ENCODE measurements at regions not wholly inside any gene's neighbourhood (a gene's known extent, or its start where the extent isn't known, plus 50 kb on each side); places are given as distances from the start of the nearest gene placed in this dataset.
"Not testable (repeated sequence)": the region's sequence is repeated elsewhere in the genome, so short reads cannot be mapped to it uniquely, and the experiment has no call there.

DNA sequence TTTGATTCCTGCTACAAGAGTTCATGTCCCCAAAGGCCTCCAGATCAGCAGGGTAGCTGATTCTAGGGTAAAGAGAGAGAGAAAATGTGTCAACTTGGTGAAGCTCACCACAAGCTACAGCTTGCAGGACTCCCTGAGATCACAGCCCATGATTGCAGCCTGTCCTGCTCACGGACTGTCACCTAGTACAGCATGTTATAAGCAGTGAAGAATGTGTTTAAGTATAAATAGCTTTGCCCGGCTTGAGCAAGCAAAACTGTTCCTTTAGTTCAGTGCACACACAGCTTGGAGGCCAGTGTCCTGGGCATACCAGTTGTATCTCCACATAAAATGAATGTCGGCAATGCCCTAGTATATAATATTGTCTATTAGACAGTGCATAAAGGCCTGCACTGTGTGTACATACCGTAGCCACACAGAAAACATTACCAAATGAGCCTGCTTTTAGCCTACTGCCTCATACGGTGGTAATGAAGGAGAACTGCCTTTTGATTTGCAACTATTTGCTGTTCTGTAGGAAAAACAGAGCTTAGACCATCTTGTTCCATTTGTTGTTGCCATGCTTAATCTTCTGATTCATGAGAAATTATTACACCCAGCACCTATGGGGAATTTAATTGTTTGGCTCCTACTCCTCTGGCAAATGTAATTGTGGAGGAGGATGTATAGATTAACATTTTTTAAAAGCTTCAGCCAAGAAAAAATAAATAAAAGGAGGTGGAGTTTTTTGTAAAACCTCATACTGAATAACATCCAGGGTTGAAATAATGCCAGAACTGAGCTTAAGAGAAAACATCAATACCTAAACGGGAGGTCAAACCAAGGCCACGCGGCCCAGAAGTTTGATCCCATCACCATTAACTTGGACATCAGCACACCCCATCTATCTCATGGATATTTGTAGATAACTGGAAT, 108.1 kb upstream of the G2E3 start:
- DNase-seq = no peak

DNA sequence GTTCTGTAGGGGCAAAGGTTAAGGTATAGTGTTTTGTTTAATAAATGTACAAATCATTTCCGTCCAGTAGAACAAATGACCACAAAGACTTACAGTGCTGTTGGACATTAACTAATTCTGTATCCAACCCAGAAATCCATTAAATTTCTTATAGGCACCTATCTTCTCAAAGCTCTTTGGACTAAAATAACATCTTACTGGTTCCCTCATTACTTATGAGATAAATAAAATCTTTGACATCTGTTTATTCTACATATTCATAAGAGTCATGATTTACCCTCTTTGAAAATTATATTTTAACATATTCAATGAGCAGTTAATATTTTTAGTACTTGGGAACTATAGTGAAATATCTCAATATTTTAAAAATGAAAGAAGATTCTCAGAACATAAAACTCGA, 102.7 kb upstream of the G2E3 start:
- DNase-seq = no peak

DNA sequence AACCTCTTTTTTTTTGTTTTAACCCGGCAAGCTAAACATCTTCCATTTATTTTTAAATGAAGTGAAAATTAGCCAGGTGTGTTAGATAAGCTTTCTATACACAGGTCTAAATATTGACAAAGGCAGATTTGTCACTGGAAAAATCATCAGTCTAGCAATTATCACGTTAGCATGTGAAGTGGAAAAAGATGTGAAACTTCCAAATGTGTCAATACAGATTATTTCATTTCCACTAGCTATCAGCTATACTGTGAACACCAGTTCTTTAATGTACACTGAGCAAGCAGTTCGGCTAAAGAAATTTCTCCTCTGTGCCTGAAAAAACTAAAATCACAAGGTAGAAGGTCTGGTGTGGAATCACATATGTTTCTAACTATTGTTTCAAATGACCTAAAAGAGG, 96.6 kb upstream of the G2E3 start:
- DNase-seq = no peak

DNA sequence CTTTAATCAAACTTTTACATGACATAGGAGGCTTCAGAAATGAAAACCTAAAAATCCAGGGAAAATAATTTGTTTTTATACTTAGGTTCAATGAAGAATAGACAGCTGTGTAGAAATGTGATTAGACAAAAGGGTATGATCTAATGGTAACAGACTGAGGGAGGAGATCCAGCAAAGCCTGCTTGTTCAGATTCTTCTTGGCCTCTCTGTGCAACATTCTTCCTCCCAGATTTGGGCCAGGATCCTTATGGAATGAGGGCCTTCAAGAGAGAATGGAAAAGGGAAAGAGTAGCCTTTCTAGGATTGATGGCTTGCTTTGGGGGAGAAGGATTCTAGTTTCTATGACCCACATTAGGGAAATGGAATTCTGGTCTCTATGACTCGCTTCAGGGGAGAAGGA, 94.5 kb upstream of the G2E3 start:
- DNase-seq = no peak

DNA sequence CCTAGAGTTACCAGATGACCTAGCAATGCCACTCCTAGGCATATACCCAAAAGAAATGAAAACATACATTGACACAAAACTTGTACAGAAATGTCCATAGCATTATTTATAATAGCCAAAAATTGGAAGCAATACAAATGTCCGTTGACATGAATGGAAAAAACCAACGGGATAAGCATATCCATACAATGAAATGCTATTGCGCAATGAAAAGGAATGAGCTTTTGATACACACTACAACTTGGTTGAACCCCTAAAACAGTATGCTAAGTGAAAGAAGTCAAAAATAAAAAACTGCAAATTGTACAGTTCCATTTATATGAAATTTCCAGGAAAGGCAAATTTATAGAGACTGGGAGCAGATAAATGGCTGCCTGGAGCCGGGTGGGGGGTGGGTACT, 90.6 kb upstream of the G2E3 start:
- DNase-seq = no peak

DNA sequence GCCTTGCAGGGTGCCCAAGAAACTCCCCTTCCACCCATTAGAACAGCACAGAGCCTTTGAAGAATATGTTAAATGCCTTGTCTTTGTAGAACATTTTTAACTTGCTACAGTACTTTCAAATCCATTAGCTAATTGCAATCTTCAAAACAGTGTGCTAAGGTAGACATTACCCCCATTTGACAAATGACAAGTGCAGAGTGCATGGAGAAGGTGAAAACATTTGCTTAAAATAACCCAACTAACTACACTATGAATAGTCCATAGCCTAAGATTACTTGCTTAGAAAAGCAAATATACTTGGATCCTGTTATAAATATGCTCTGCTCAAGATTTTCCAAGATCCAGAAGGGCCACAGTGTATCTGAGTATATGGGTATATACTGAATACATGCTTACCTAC, 87.0 kb upstream of the G2E3 start:
- DNase-seq = no peak

DNA sequence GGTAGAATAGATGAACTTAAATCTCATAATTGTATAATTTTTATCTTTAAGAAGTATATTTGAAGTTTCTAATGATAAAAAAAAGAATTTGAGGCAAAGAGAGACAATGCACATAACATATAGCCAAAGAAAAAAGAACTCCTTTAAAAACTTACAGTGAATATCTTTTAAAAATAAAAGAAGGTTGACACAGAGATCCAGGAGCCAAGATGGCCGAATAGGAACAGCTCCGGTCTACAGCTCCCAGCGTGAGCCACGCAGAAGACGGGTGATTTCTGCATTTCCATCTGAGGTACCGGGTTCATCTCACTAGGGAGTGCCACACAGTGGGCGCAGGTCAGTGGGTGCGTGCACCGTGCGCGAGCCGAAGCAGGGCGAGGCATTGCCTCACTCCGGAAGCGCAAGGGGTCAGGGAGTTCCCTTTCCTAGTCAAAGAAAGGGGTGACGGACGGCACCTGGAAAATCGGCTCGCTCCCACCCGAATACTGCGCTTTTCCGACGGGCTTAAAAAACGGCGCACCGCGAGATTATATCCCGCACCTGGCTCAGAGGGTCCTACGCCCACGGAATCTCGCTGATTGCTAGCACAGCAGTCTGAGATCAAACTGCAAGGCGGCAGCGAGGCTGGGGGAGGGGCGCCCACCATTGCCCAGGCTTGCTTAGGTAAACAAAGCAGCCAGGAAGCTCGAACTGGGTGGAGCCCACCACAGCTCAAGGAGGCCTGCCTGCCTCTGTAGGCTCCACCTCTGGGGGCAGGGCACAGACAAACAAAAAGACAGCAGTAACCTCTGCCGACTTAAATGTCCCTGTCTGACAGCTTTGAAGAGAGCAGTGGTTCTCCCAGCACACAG, 84.9 kb upstream of the G2E3 start:
- not testable (repeated sequence) for DNase-seq

DNA sequence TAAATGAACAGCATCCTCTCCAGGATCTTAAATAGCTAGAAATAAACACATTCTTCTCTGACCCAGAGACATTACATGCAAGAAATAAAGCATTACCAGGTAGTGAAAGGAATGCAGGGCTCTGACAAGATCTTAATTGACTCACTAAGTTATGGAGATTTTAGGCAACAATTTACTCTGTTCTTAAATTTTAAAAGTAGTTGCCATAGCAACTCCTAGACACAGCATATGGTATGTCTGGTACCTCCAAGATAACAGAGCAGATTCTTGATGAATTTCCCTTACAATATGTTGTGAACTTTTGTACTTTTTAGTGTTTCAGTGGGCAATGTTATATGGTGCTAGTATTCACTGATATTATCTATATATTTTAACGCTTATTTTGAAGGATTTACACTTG, 76.7 kb upstream of the G2E3 start:
- no peak for DNase-seq

DNA sequence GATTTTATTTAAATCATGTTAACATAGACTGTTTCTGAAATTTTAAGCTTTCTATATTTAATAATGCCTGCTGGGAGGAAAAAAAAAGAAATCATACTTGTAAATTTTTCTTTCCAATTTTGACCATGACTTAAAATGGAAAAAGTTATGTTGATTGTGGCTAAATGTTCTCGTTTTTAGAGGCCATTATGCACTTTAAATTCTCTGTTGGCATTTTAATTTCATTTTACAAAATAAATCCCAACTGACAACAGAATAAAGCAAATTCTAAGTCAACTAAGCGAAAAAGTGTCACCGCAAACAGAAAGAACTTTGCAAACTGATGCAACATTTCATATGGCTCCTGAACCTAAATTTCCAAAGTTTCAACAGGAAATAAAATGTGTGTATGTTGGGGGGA, 74.8 kb upstream of the G2E3 start:
- no peak for DNase-seq

DNA sequence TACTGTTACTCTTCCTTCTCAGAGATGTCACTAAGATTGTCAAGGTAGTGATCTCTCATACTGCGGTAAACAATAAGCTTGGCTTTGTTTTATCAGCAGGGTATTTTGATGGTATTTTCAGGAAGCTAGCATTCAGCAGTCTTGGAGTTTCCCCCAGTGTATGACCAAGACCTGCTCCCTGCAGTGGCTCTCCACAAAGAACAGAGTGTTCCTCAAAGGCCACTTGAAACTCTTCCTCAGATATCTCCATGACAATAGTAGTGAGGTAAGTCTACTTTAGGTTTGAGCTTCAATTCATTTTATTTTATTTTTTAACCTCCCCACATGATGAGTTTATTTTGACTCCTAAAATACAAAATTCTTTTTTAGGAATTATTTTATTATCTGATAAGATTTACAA, 74.0 kb upstream of the G2E3 start:
- DNase-seq = no peak

DNA sequence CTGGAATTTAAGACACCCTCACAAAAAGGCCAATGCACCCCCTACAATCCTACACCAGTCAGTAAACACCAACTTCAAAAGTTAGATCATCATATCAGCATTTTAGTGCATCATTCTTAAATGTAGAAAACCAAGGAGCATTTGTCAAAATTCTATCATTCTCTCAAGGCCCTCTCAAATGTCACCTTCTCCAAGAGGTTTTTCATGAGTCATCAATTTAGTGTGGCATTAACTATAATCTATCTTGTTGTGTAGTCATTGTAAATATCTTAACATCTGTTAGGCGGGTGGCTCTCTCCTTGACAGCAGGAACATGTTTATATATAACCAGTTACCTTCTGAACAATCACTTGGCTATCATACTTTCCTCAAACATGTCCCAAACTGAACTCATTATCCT, 62.1 kb upstream of the G2E3 start:
- DNase-seq = no peak

DNA sequence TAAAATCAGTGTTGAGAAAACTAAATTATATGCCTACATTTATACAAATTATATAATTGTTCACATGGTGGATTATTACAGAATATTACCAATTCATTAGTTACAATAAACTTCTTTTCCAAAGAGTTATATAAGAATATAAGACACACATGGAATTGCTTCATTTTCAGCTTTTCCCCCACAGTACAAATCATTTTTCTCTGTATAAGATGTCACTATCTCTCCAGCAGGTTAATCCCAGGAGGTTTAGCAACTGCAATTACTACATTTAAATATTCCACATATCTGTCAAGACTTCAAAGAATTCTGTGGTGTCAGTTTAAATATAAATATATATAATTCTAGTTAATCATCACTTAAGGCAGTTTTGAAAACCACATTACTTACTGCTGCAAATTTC, 59.6 kb upstream of the G2E3 start:
- DNase-seq = no peak

DNA sequence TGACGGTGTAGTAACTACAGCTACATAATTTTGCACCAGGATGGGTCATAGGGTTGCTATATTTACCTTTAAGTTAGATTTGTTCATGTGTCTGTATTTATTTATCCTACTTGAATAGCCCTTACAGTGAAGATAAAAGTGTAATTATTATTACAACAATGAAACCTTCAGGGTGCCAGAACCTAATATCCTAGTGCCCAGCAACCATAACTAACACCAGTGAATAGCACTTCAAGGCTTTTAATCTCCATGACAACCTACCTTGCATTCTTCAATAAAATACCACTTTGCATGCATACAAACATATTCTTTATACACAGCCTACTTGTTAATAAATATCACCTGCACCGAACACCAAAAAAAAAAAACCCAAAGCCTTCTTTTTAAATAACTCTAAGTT, 58.7 kb upstream of the G2E3 start:
- no peak for DNase-seq

DNA sequence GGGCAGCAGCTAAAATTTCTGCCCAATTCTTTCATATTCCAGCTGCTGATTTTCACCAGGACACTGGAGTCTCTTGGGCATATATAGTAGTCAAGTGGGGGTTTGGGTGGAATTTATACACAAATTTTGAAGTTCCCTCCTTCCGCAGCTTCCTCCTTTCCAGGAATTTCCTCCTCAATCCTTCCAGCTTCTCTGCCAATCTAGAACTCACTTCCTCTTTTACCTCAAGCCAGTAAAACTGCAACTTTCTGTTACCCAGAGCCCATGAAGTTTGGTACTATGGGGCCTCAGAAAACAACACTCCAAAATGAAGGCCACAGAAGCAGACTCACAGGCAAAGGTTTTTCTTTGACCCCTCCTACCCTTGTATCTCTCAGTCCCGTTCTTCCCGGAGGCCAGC, 51.7 kb upstream of the G2E3 start:
- no peak for DNase-seq

Data from activated effector memory CD4-positive, alpha-beta T cell treated with Interleukin-2 at 50 U/mL for 16 hours (primary cell).